Fibroblast of the aortic adventitia (primary cell): ENCODE measurements at regions not wholly inside any gene's neighbourhood (a gene's known extent, or its start where the extent isn't known, plus 50 kb on each side); places are given as distances from the start of the nearest gene placed in this dataset.
A peak's percentile ranks its signal among the peaks of the same experiment; 100 is the strongest.

Experiments used
- DNase-seq: peaks from one replicate; pipeline ENCODE4 v3.0.0-alpha.2; 2010; ENCODE audit warnings: low read depth
- H3K4me3 ChIP-seq: 2 replicates; pipeline ENCODE4 v1.5.1; 2011; ENCODE audit warnings: low read depth, mild to moderate bottlenecking, control low read depth, low read length, moderate library complexity
- TF ChIP-seq, protein P1 (sequence below): IDR thresholded peaks from 2 replicates; pipeline ENCODE4 v1.5.1; 2011; ENCODE audit warnings: mild to moderate bottlenecking, low read length, control low read depth, inconsistent platforms; ENCODE audit not compliant: insufficient read depth

DNA sequence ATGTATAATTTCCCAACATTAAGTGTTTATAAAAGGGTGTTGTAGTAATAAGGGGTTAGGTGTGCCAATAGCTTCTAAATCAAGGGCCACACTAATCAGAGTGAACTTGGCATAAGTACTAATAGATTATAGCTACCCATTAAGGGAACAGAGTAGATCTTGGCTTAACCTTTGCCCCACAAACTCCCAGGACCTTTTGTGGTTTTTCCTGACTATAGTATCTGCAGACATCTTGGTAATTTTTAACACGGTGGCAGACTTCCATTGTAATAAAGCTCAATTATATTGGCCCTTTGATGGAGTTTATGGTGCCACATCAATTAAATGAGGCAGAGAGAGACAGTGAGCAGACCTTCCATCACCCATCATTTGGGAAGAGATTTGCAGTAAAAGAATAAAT lies 358.5 kb upstream of the HNRNPA3 start:
- H3K4me3 ChIP-seq, result no peak overlapping the region
- TF ChIP-seq, protein P1, sequence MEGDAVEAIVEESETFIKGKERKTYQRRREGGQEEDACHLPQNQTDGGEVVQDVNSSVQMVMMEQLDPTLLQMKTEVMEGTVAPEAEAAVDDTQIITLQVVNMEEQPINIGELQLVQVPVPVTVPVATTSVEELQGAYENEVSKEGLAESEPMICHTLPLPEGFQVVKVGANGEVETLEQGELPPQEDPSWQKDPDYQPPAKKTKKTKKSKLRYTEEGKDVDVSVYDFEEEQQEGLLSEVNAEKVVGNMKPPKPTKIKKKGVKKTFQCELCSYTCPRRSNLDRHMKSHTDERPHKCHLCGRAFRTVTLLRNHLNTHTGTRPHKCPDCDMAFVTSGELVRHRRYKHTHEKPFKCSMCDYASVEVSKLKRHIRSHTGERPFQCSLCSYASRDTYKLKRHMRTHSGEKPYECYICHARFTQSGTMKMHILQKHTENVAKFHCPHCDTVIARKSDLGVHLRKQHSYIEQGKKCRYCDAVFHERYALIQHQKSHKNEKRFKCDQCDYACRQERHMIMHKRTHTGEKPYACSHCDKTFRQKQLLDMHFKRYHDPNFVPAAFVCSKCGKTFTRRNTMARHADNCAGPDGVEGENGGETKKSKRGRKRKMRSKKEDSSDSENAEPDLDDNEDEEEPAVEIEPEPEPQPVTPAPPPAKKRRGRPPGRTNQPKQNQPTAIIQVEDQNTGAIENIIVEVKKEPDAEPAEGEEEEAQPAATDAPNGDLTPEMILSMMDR, result no peak
- DNase-seq, result no peak

DNA sequence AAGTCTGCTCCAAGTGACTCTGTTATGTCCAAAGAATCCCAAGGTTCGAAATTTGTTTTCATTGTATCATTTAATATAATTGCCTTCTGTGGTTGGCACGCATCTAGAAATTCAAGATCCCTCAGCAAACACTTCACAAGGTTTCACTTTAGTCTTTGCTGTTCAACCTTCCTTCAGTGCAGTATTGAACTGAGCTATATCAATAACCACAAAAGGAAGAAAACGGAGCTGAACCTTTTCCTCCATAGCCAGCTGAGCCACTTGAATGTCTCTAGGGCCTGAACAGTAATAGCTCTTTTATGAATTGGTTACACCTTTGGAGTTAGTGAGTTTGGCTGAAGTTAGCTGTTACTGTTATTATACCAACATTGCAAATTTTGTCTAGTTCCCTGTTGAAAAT lies 357.7 kb upstream of the HNRNPA3 start:
- no peak for DNase-seq
- no peak overlapping the region for H3K4me3 ChIP-seq
- TF ChIP-seq, protein P1, result no peak

DNA sequence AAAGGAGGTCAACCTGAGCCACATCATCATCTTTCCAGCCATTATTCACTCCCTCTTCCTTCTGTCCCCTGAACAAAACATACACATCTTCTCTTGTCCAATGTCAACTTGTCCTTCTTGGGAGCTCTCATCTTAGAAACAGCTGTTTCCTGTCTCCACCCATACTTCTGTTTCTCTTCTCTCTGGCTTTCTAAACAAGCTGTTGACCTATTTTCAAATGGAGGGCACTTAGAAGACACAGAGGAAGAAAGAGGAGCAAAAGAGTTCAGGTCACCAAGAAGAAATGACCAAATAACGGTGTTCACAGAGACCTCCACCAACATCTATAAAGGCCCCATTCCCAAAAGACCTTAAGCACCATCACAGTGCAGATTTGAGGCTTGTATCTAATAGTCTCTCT lies 355.9 kb upstream of the HNRNPA3 start:
- H3K4me3 ChIP-seq, result no peak overlapping the region
- TF ChIP-seq, protein P1, result no peak
- no peak for DNase-seq

DNA sequence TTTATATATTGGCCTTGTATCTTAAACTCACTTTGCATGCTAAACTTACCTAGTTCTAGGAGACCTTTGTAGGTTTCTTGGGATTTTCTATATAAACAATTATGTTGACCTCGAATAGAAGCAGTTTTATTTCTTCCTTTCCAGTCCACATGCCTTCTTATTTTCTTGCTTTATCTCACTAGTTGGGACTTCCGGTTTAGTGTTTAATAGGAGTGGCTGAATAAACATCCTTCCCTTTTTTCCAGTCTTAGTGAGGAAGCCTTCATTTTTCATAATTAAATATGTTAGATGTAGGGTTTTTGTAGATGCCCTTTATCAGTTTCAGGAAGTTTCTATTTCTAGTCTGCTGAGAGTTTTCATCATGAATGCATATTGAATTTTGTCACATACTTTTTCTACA lies 347.3 kb upstream of the HNRNPA3 start:
- H3K4me3 ChIP-seq, result no peak overlapping the region
- no peak for DNase-seq
- TF ChIP-seq, protein P1, result no peak

DNA sequence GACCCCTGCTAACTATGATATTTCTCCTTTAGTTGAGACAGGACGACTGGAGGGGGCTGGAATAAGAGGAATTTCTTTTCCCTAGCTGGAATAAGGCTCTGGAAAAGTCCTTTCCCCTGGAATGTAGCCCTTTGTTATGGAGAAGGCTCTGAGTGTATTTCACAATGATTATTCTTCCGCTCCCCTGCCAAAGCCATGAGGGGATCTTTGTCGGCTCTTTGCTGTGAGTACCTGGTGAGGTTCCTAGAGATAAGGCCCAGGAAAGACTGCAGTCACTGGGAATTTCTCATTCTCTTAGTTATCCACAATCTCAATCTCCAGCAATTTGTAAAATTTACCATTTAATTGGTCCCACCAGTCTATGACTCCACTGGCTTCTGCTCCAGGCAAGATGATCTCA lies 340.2 kb upstream of the HNRNPA3 start:
- TF ChIP-seq, protein P1, result no peak
- no peak for DNase-seq
- no peak overlapping the region for H3K4me3 ChIP-seq

DNA sequence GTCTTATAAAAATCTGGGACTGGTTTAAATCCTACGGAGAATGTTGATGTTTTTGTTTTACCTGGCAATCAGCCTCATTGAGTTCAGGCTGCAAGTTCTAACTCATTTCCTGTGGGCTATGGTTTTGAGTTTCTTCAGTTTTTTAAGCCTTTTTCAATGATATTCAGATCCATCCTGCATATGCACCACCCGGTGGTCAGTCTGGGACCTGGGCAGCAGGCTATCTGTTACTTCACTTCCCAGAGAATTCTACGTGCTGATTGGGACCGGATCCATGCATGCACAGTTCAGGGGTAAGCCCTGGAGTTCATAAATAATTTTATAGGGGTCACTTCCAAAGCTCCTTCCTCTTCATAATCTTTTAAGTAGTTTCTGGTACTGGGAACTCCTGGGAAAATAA lies 339.2 kb upstream of the HNRNPA3 start:
- DNase-seq, result peak; percentile 2
- TF ChIP-seq, protein P1, result peak; percentile 10
- H3K4me3 ChIP-seq, result no peak overlapping the region

DNA sequence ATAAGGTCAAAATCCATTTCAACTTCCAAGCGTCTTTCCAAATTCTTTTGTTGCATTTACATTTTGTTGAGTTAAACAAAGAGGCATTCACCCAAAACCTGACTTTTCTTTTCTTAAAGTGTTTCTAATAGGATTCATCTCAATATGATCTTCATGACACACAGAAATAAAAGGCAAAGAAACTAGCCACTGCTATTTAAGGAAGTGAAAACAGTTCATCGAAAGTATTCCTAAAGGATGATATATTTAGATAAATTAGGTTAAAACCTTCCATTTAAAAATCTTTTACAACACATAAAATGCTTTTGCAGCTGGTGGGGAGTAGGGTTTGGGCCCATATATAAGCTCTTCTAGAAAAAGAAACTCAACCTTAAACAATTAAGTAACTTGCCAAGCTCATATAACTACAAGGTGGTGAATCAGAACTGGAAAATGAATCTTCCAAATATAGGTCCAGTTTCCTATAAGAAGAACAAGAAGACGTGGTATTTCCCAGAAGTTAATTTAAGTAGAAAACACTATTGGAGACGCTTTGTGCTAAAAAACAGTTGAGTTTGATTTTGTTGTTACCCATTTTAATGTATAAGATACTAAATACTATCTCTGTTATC lies 336.0 kb upstream of the HNRNPA3 start:
- no peak for DNase-seq
- TF ChIP-seq, protein P1, result no peak
- H3K4me3 ChIP-seq, result no peak overlapping the region
